Activated T-helper 1 cell treated with anti-CD3 and anti-CD28 coated beads, Interleukin-12 subunit alpha, Interleukin-12 subunit beta, Interleukin-2, Interleukin-4 antibody, amounts not matched to agents 30 ng/mL and 10 ng/mL and 1 ng/mL, durations not matched to agents 14 hours and 24 hours and 36 hours (primary cell): ENCODE measurements at regions not wholly inside any gene's neighbourhood (a gene's known extent, or its start where the extent isn't known, plus 50 kb on each side); places are given as distances from the start of the nearest gene placed in this dataset.

ENCODE experiments used
- DNase-seq: peaks from one replicate; pipeline ENCODE4 v3.0.0; 2021; ENCODE audit warnings: low spot score
- H3K27ac Mint-ChIP-seq: one replicate; pipeline ENCODE4 v1.8.0; 2021; ENCODE audit warnings: mild to moderate bottlenecking, mixed read lengths
- H3K27me3 Mint-ChIP-seq: one replicate; pipeline ENCODE4 v1.8.0; 2022; ENCODE audit warnings: mild to moderate bottlenecking, moderate library complexity, mixed read lengths; ENCODE audit not compliant: insufficient read depth
- H3K36me3 Mint-ChIP-seq: one replicate; pipeline ENCODE4 v1.8.0; 2021; ENCODE audit warnings: low read depth, mixed read lengths
- H3K4me1 Mint-ChIP-seq: one replicate; pipeline ENCODE4 v1.8.0; 2021; ENCODE audit warnings: low read depth, mixed read lengths
- H3K4me3 Mint-ChIP-seq: one replicate; pipeline ENCODE4 v1.8.0; 2021; ENCODE audit warnings: mild to moderate bottlenecking, moderate library complexity, mixed read lengths
- H3K9me3 Mint-ChIP-seq: one replicate; pipeline ENCODE4 v1.8.0; 2021; ENCODE audit warnings: mixed read lengths
- intact Hi-C: fragments of 100-400 bp; cut with micrococcal nuclease; formaldehyde crosslinking; loops from one replicate; pipeline ENCODE4 v1.15.1; 2024

DNA sequence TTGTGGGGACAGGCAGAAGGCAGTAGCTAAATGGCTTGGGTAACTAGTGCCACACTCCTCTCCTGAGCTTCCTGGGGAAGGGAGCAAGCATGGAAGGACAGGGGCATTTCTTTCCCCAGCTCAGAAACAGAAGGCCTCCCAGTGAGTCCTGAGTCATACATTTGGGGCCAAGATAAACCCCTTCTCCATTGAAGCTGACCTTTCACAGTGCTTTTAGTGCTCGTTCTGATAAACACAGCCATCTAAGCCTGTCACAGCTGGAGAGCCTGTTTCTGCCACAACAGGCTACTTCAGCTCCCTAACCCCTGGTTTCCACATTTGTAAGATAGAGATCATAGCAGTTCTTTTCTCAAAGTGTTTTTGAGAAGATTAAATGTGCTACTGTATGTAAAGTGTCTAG, 374.0 kb downstream of the LMX1A start:
- intact Hi-C loops: no loop called here
- no peak for DNase-seq
- Mint-ChIP-seq H3K4me1 (no peaks in the 10 kb centered on the region), H3K27ac (no peak overlapping the region), H3K4me3 (no peak overlapping the region), H3K27me3 (no peaks in the 10 kb centered on the region), H3K36me3 (no peaks in the 10 kb centered on the region), H3K9me3 (no peaks in the 10 kb centered on the region)

DNA sequence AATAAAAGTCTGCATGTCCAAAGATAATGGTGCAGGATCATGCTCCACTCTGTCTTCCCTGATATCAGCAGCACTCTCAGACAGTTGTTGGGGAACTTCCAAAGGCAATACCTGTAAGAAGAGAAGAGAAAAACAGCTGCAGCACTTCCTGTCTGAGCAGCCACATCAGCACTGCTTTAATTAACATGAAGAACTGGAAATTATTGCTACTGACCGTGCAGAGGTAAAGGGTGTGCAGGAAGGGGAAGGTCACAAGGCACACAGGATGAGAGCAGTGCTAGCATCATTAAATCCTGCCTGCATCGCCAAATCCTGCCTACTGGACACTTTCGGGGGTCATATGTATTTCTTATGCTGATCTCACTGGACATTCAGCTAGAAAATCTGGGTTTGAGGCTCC, 379.0 kb downstream of the LMX1A start:
- no peak for DNase-seq
- Mint-ChIP-seq H3K4me1 (no peaks in the 10 kb centered on the region), H3K27ac (no peak overlapping the region), H3K9me3 (peaks cover 4% of the 10 kb centered on the region), H3K4me3 (no peak overlapping the region), H3K27me3 (no peaks in the 10 kb centered on the region), H3K36me3 (no peaks in the 10 kb centered on the region)
- intact Hi-C loops: no loop called here

DNA sequence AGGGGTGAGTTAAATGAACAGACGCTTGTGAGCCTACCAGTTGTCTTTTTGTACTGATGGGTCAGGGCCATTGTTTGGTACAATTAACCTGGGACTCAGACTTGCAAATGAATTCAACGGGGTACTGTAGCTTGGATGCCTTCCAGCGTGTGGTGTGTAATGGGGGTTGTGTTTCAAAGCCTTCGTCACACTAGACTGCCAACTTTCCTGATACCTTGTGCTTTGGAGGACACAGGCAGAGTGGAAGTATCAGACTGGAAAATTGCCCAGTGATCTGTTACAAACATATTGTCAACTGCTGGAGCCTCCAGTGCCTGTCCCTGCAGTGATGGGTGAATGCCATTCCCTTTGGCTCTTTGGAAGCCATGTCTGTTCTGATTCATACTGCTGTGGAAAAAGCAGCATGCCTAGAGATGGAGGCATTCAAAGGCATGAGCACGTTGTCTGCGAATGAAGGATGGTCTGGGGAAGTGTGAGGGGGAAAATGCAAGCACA, 384.5 kb downstream of the LMX1A start:
- Mint-ChIP-seq H3K9me3 (peaks cover 3% of the 10 kb centered on the region), H3K27me3 (no peaks in the 10 kb centered on the region), H3K36me3 (no peaks in the 10 kb centered on the region), H3K4me1 (no peaks in the 10 kb centered on the region), H3K4me3 (no peak overlapping the region), H3K27ac (no peak overlapping the region)
- intact Hi-C loops: no loop called here
- no peak for DNase-seq

DNA sequence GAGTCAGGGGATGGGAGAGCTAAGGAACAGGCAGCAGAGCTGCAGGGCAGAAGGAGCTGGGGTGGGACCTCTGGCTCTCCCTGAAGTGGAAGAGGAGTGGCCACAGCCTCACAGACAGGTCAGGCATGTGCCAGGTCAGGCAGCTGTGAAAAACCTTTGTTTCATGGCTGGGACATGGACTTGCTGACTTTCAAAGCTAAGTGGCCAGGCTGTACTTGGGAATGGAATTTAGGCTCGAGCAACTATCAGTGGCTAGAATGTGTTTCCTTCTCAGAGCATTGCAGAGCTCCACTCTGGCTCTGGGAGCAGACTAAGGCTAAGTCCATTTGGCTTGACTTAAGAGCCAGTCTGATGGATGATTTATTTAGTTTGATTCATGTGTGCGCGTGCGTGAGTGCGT, 385.1 kb downstream of the LMX1A start:
- intact Hi-C loops: no loop called here
- H3K9me3 Mint-ChIP-seq: no peaks in the 10 kb centered on the region
- H3K4me1 Mint-ChIP-seq: no peaks in the 10 kb centered on the region
- no peaks in the 10 kb centered on the region for H3K36me3 Mint-ChIP-seq
- no peak overlapping the region for H3K4me3 Mint-ChIP-seq
- no peaks in the 10 kb centered on the region for H3K27me3 Mint-ChIP-seq
- DNase-seq: no peak
- no peak overlapping the region for H3K27ac Mint-ChIP-seq

GRCh38 chr1:164969253-164969652, 387.3 kb downstream of the LMX1A start:
- Mint-ChIP-seq H3K9me3 (no peaks in the 10 kb centered on the region), H3K36me3 (no peaks in the 10 kb centered on the region), H3K27ac (no peak overlapping the region), H3K27me3 (no peaks in the 10 kb centered on the region), H3K4me1 (no peaks in the 10 kb centered on the region), H3K4me3 (no peak overlapping the region)
- DNase-seq: no peak
- intact Hi-C loops: no loop called here

DNA sequence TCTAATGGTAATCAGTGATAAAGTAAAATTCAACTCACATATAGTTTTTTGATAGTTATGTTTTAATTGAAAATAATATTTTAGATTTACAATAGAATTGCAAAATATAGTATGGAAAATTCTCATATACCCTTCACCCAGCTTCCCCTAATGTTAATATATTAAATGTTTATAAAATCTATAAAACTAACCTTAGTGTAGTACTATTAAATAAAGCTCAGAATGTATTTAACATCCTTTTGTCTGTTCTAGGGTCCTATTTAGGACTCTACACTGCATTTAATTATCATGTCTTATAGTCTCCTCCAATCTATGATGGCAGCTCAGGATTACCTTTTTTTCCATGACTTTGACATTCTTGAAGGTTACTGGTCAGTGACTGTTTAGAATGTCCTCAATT, 389.2 kb downstream of the LMX1A start:
- Mint-ChIP-seq H3K27me3 (no peaks in the 10 kb centered on the region), H3K4me3 (no peak overlapping the region), H3K36me3 (no peaks in the 10 kb centered on the region), H3K9me3 (no peaks in the 10 kb centered on the region), H3K27ac (no peak overlapping the region), H3K4me1 (no peaks in the 10 kb centered on the region)
- no peak for DNase-seq
- intact Hi-C loops: no loop called here

GRCh38 chr1:164961715-164962114, 394.8 kb downstream of the LMX1A start:
- Mint-ChIP-seq H3K27ac (no peak overlapping the region), H3K36me3 (no peaks in the 10 kb centered on the region), H3K27me3 (no peaks in the 10 kb centered on the region), H3K4me3 (no peak overlapping the region), H3K4me1 (no peaks in the 10 kb centered on the region), H3K9me3 (no peaks in the 10 kb centered on the region)
- no peak for DNase-seq
- intact Hi-C loops: no loop called here

GRCh38 chr1:164958982-164959768, 397.3 kb downstream of the LMX1A start:
- Mint-ChIP-seq H3K4me3 (no peak overlapping the region), H3K4me1 (no peaks in the 10 kb centered on the region), H3K9me3 (no peaks in the 10 kb centered on the region), H3K36me3 (no peaks in the 10 kb centered on the region), H3K27ac (no peak overlapping the region), H3K27me3 (no peaks in the 10 kb centered on the region)
- intact Hi-C loops: no loop called here
- no peak for DNase-seq

- Mint-ChIP-seq H3K4me3 (no peak overlapping the region), H3K27ac (no peak overlapping the region), H3K4me1 (no peaks in the 10 kb centered on the region), H3K36me3 (no peaks in the 10 kb centered on the region), H3K9me3 (peaks cover 5% of the 10 kb centered on the region), H3K27me3 (peaks cover 2% of the 10 kb centered on the region)
- DNase-seq: no peak
- intact Hi-C loops: no loop called here
These were observed 394.8 kb downstream of the PBX1 start for GRCh38 chr1:164953815-164954214.

- no peak overlapping the region for H3K27ac Mint-ChIP-seq
- no peak overlapping the region for H3K4me3 Mint-ChIP-seq
- no peaks in the 10 kb centered on the region for H3K4me1 Mint-ChIP-seq
- H3K27me3 Mint-ChIP-seq: peaks cover 2% of the 10 kb centered on the region
- no peak for DNase-seq
- no peaks in the 10 kb centered on the region for H3K36me3 Mint-ChIP-seq
- peaks cover 9% of the 10 kb centered on the region for H3K9me3 Mint-ChIP-seq
- intact Hi-C loops: no loop called here
These were observed 394.1 kb downstream of the PBX1 start for GRCh38 chr1:164953098-164953497.

DNA sequence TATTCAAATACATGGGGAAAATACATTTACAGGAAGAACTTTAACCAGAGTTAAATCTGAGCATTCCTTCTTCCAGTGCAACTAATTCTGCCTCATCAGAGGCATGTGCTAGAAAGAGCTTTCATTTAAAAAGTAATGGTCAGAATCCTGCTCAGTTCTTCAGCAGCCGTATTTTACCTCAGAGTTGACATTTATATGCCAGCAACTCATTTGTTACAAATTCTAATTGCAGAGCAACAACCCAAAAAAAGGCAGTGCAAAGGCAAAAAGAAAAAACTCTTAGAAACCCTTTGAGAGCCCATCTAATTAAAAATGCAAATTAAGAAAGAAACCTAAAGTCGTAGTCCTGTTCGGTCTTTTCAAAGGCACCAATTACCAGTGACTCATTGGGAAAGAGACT, 392.5 kb downstream of the PBX1 start:
- H3K36me3 Mint-ChIP-seq: no peaks in the 10 kb centered on the region
- peaks cover 16% of the 10 kb centered on the region for H3K9me3 Mint-ChIP-seq
- H3K27me3 Mint-ChIP-seq: peaks cover 2% of the 10 kb centered on the region
- DNase-seq: no peak
- intact Hi-C loops: no loop called here
- H3K4me3 Mint-ChIP-seq: no peak overlapping the region
- no peaks in the 10 kb centered on the region for H3K4me1 Mint-ChIP-seq
- H3K27ac Mint-ChIP-seq: no peak overlapping the region

- no peaks in the 10 kb centered on the region for H3K36me3 Mint-ChIP-seq
- H3K9me3 Mint-ChIP-seq: peaks cover 16% of the 10 kb centered on the region
- no peaks in the 10 kb centered on the region for H3K4me1 Mint-ChIP-seq
- intact Hi-C loops: no loop called here
- H3K4me3 Mint-ChIP-seq: no peak overlapping the region
- peaks cover 2% of the 10 kb centered on the region for H3K27me3 Mint-ChIP-seq
- no peak for DNase-seq
- no peak overlapping the region for H3K27ac Mint-ChIP-seq
These were observed 391.6 kb downstream of the PBX1 start for GRCh38 chr1:164950541-164950986.

GRCh38 chr1:164949771-164950471, 390.9 kb downstream of the PBX1 start:
- intact Hi-C loops: no loop called here
- no peak overlapping the region for H3K27ac Mint-ChIP-seq
- H3K36me3 Mint-ChIP-seq: no peaks in the 10 kb centered on the region
- H3K27me3 Mint-ChIP-seq: peaks cover 2% of the 10 kb centered on the region
- peaks cover 16% of the 10 kb centered on the region for H3K9me3 Mint-ChIP-seq
- H3K4me1 Mint-ChIP-seq: no peaks in the 10 kb centered on the region
- no peak for DNase-seq
- H3K4me3 Mint-ChIP-seq: no peak overlapping the region
